Stimulated activated memory B cell treated with anti-CD40 and anti-IgM and Interleukin-4, amounts not matched to agents 10 μg/mL and 1 μg/mL and 100 μg/mL, for 72 hours (primary cell): ENCODE measurements at regions not wholly inside any gene's neighbourhood (a gene's known extent, or its start where the extent isn't known, plus 50 kb on each side); places are given as distances from the start of the nearest gene placed in this dataset.
"Not testable (repeated sequence)": the region's sequence is repeated elsewhere in the genome, so short reads cannot be mapped to it uniquely, and the experiment has no call there.

Experiments used
- ATAC-seq: fragments of 150-1000 bp; cut with Tn5 transposase; 2 replicates; pipeline ENCODE4 v1.10.0; 2021
- H3K27ac Mint-ChIP-seq: one replicate; pipeline ENCODE4 v1.8.0; 2022; ENCODE audit warnings: mild to moderate bottlenecking, mixed read lengths
- H3K27me3 Mint-ChIP-seq: one replicate; pipeline ENCODE4 v1.8.0; 2022; ENCODE audit warnings: mixed read lengths
- H3K36me3 Mint-ChIP-seq: one replicate; pipeline ENCODE4 v1.8.0; 2022; ENCODE audit warnings: mixed read lengths
- H3K4me1 Mint-ChIP-seq: one replicate; pipeline ENCODE4 v1.8.0; 2022; ENCODE audit warnings: mixed read lengths
- H3K4me3 Mint-ChIP-seq: one replicate; pipeline ENCODE4 v1.8.0; 2022; ENCODE audit warnings: mild to moderate bottlenecking, moderate library complexity, mixed read lengths
- H3K9me3 Mint-ChIP-seq: one replicate; pipeline ENCODE4 v1.8.0; 2022; ENCODE audit warnings: mixed read lengths

- Mint-ChIP-seq H3K36me3 (peaks cover 36% of the 10 kb centered on the region), H3K27ac (no peak overlapping the region)
- ATAC-seq = no peak
Observed at GRCh38 chr12:46578190-46578982, 205.8 kb upstream of the SLC38A2 start.

DNA sequence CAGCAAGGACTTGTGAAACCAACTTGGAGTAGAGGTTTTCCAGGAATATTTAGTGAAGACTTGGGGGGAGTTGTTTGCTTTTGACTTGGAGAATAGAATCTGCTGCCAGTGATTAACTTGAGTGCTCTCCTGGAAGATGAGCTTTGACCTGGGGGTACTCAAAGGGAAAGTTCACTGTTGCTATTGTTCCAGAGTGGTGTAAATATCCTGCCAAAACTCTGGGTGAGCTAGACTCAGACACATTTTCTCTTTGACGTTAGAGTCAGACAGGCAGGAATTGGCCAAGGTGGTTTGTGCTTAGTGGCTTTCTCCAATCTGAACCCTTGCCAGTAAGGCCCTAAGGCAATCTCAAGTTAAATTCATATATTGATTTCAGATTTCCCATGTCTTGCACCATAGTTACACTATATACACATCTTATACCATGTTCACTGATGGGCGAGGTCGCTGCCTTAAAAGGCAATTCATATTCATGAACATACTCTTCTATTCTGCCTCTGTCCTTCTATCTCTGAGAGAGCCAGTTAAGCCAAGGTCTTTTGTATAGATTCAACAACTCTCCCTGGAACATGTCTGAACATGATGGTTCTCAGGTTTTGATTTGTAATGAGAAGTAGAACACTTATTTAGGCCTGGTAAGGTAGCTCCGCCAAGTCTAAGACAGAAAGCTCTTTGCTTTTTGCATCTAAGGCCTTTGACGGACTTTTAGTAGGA lies 204.6 kb upstream of the SLC38A2 start:
- H3K9me3 Mint-ChIP-seq = peaks cover 5% of the 10 kb centered on the region
- H3K27ac Mint-ChIP-seq = no peak overlapping the region
- no peak overlapping the region for H3K4me3 Mint-ChIP-seq

More at GRCh38 chr12:46578190-46578982, 205.8 kb upstream of the SLC38A2 start:
- H3K4me1 Mint-ChIP-seq = peaks cover 14% of the 10 kb centered on the region
- H3K9me3 Mint-ChIP-seq = peaks cover 9% of the 10 kb centered on the region
- H3K27me3 Mint-ChIP-seq = no peaks in the 10 kb centered on the region
- no peak overlapping the region for H3K4me3 Mint-ChIP-seq

GRCh38 chr12:46574847-46575246 lies 202.3 kb upstream of the SLC38A2 start:
- Mint-ChIP-seq H3K4me1 (peaks cover 9% of the 10 kb centered on the region), H3K27ac (no peak overlapping the region), H3K4me3 (no peak overlapping the region), H3K9me3 (no peaks in the 10 kb centered on the region), H3K36me3 (peaks cover 12% of the 10 kb centered on the region), H3K27me3 (no peaks in the 10 kb centered on the region)
- ATAC-seq = no peak

More for the DNA sequence above, 204.6 kb upstream of the SLC38A2 start:
- peaks cover 9% of the 10 kb centered on the region for H3K4me1 Mint-ChIP-seq
- no peaks in the 10 kb centered on the region for H3K27me3 Mint-ChIP-seq
- no peak for ATAC-seq
- peaks cover 26% of the 10 kb centered on the region for H3K36me3 Mint-ChIP-seq

GRCh38 chr12:46573347-46573658 lies 200.7 kb upstream of the SLC38A2 start:
- H3K27ac Mint-ChIP-seq = no peak overlapping the region
- H3K9me3 Mint-ChIP-seq = peaks cover 4% of the 10 kb centered on the region

GRCh38 chr12:46572644-46573346 lies 200.2 kb upstream of the SLC38A2 start:
- Mint-ChIP-seq H3K36me3 (peaks cover 32% of the 10 kb centered on the region), H3K4me3 (no peak overlapping the region), H3K27ac (no peak overlapping the region), H3K4me1 (no peaks in the 10 kb centered on the region), H3K27me3 (no peaks in the 10 kb centered on the region), H3K9me3 (peaks cover 4% of the 10 kb centered on the region)
- no peak for ATAC-seq

More at GRCh38 chr12:46573347-46573658, 200.7 kb upstream of the SLC38A2 start:
- Mint-ChIP-seq H3K4me1 (no peaks in the 10 kb centered on the region), H3K4me3 (no peak overlapping the region), H3K36me3 (peaks cover 27% of the 10 kb centered on the region), H3K27me3 (no peaks in the 10 kb centered on the region)
- no peak for ATAC-seq

- Mint-ChIP-seq H3K4me1 (no peaks in the 10 kb centered on the region), H3K27ac (no peak overlapping the region), H3K36me3 (peaks cover 38% of the 10 kb centered on the region), H3K9me3 (peaks cover 14% of the 10 kb centered on the region), H3K4me3 (no peak overlapping the region), H3K27me3 (no peaks in the 10 kb centered on the region)
- no peak for ATAC-seq
Observed at GRCh38 chr12:46571608-46572007, 199.0 kb upstream of the SLC38A2 start.

GRCh38 chr12:46569826-46570439 lies 197.4 kb upstream of the SLC38A2 start:
- Mint-ChIP-seq H3K36me3 (peaks cover 51% of the 10 kb centered on the region), H3K9me3 (peaks cover 20% of the 10 kb centered on the region), H3K4me1 (no peaks in the 10 kb centered on the region), H3K27me3 (no peaks in the 10 kb centered on the region), H3K4me3 (no peak overlapping the region), H3K27ac (no peak overlapping the region)
- ATAC-seq = no peak

GRCh38 chr12:46567667-46568066 lies 195.1 kb upstream of the SLC38A2 start:
- no peaks in the 10 kb centered on the region for H3K4me1 Mint-ChIP-seq

DNA sequence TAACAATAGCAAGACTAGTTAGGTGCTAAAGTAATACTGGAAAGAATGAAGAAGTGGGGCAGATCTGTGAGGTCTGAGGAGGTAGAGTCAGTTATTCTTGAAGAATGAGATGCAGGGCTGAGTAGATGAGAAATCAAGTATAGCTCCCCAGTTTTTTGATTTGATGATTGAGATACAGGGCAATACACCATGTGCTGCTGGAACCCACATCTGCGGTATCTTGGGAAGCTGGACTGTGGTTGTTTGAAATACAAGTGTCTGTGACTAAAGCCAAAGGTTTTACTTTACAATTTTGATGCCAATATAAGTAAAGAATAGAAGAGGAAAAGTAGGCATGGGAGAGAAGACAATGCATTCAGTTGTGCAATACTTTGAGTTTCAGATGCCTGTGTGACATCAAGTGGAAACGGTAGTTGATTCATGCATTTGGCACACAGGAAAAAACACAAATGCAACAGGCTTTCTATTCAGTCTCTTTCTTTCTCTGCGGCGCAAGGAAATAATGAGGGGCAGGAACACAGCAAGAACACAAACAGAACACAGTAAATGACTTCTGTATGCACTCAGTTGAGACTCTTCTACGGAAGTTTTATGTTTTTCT lies 190.2 kb upstream of the SLC38A2 start:
- H3K27me3 Mint-ChIP-seq = no peaks in the 10 kb centered on the region
- no peaks in the 10 kb centered on the region for H3K4me1 Mint-ChIP-seq
- no peak overlapping the region for H3K4me3 Mint-ChIP-seq
- H3K27ac Mint-ChIP-seq = no peak overlapping the region
- no peak for ATAC-seq
- H3K9me3 Mint-ChIP-seq = peaks cover 22% of the 10 kb centered on the region
- H3K36me3 Mint-ChIP-seq = peaks cover 36% of the 10 kb centered on the region

More at GRCh38 chr12:46567667-46568066, 195.1 kb upstream of the SLC38A2 start:
- Mint-ChIP-seq H3K27me3 (no peaks in the 10 kb centered on the region), H3K27ac (no peak overlapping the region), H3K4me3 (no peak overlapping the region), H3K36me3 (peaks cover 59% of the 10 kb centered on the region), H3K9me3 (peaks cover 26% of the 10 kb centered on the region)
- ATAC-seq = no peak

DNA sequence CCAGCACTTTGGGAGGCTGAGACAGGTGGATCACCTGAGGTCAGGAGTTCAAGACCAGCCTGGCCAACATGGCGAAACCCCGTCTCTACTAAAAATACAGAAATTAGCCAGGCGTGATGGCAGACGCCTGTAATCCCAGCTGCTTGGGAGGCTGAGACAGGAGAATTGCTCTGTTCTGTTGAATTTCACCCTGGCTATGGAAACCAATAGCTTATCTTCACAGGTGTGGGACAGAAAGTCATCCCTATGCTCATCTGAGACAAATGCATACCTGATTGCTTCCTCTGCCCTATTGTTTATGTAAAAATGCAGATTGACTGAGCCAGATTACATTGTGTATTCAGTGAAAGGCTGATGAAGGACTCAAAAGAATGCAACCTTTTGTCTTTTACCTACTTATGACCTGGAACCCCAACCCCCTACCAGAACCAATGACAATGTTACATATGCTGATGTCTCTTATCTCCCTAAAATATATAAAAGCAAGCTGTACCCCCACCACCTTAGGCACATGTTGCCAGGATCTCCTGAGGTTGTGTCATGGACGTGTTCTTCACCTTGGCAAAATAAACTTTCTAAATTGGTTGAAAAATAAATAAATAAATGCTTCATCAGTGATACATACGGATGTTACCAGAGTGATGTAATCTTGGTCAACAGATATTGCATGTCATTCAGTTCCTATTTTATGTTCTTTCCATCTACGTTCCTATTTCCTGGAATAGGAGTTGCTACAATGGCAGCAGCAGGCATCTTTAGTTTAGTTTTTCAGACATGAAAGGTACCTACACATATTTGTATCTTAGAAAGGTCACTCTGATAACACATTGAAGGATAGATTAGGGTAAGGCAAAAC lies 189.4 kb upstream of the SLC38A2 start:
- not testable (repeated sequence) for H3K27ac Mint-ChIP-seq, ATAC-seq, H3K4me3 Mint-ChIP-seq, H3K27me3 Mint-ChIP-seq, H3K4me1 Mint-ChIP-seq
- Mint-ChIP-seq H3K9me3 (peaks cover 16% of the 10 kb centered on the region), H3K36me3 (peaks cover 29% of the 10 kb centered on the region)

- H3K4me1 Mint-ChIP-seq = no peaks in the 10 kb centered on the region
- ATAC-seq = no peak
- H3K27me3 Mint-ChIP-seq = no peaks in the 10 kb centered on the region
- no peak overlapping the region for H3K27ac Mint-ChIP-seq
- H3K36me3 Mint-ChIP-seq = peaks cover 18% of the 10 kb centered on the region
- H3K9me3 Mint-ChIP-seq = peaks cover 9% of the 10 kb centered on the region
- H3K4me3 Mint-ChIP-seq = no peak overlapping the region
Observed at GRCh38 chr12:46560874-46561273, 188.3 kb upstream of the SLC38A2 start.

DNA sequence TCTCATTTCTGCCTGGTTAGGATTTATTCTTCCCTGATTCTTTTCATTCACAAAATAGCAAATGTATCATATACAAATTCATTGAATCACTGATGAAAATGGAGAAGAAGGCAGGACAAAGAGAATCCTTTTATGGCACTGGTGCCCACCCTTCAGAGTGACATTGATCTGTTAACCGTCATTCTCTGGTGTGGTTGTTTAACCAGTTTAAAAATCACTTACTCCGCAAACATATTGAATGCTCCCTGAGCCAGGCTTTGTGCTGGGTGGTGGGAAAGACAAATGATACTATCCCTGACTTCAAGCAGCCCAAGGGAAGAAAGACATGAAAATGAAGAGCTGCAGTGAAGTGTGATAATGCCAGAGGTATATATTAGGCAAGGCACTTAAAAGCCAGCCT lies 187.5 kb upstream of the SLC38A2 start:
- H3K27me3 Mint-ChIP-seq = no peaks in the 10 kb centered on the region
- peaks cover 12% of the 10 kb centered on the region for H3K36me3 Mint-ChIP-seq
- H3K27ac Mint-ChIP-seq = no peak overlapping the region
- ATAC-seq = no peak
- H3K9me3 Mint-ChIP-seq = peaks cover 7% of the 10 kb centered on the region
- H3K4me1 Mint-ChIP-seq = no peaks in the 10 kb centered on the region
- no peak overlapping the region for H3K4me3 Mint-ChIP-seq

GRCh38 chr12:46559311-46559710 lies 186.7 kb upstream of the SLC38A2 start:
- Mint-ChIP-seq H3K9me3 (peaks cover 1% of the 10 kb centered on the region), H3K4me3 (no peak overlapping the region), H3K27me3 (no peaks in the 10 kb centered on the region), H3K4me1 (no peaks in the 10 kb centered on the region), H3K36me3 (peaks cover 9% of the 10 kb centered on the region), H3K27ac (no peak overlapping the region)
- ATAC-seq = no peak

DNA sequence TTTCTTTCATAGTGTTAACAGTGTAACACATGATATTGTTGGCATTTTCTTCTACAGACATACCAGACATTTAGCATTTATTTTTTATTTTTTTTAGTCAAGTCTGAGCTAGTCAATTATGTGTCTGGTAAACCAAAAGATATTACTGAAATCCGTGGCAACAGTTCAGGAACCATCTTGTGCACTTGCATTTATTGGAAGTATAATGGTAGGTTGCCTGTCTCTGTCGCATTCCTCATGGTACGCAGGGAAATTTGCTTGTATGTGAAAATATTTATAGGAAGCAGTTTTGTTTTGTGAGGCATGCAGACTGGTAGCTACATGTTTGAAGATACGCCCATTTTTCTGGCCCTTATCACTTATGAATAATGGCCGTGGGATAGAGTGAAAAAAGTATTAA lies 186.1 kb upstream of the SLC38A2 start:
- H3K27ac Mint-ChIP-seq = no peak overlapping the region
- no peak for ATAC-seq
- H3K9me3 Mint-ChIP-seq = no peaks in the 10 kb centered on the region
- H3K4me3 Mint-ChIP-seq = no peak overlapping the region
- peaks cover 5% of the 10 kb centered on the region for H3K36me3 Mint-ChIP-seq
- H3K27me3 Mint-ChIP-seq = no peaks in the 10 kb centered on the region
- no peaks in the 10 kb centered on the region for H3K4me1 Mint-ChIP-seq
